ENCODE measurements at regions not wholly inside any gene's neighbourhood (a gene's known extent, or its start where the extent isn't known, plus 50 kb on each side); places are given as distances from the start of the nearest gene placed in this dataset.

DNA sequence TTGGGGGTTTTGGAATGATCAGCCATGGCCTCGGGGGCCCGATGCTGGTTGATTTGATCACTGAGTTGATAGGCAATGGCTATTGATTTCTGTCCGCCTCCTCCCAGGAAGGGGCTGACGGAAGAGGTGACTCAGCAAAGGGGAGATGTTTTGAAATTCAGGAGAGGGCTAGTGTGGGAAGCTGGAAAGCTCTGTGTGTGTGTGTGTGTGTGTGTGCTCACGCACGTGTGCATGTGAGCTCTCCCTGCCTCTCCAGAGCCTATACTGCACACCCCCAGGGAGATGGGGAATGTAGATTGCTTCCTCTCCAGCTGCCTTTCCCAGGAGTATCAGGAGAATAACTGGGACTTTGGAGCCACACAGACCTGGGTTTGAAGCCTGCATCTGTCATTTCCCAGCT, 184.9 kb upstream of the MYL2 start:
- H3K27me3 Mint-ChIP-seq, result peaks cover 8% of the 10 kb centered on the region
- H3K4me1 Mint-ChIP-seq (ENCODE audit: unreplicated experiment), result no peaks in the 10 kb centered on the region
- no peak overlapping the region for H3K27ac Mint-ChIP-seq
- TF ChIP-seq CTCF (conservative IDR thresholded peaks at IDR 0.05), result no peak
- no peak overlapping the region for H3K4me3 Mint-ChIP-seq
- no peaks in the 10 kb centered on the region for H3K36me3 Mint-ChIP-seq
- H3K9me3 Mint-ChIP-seq, result peaks cover 7% of the 10 kb centered on the region
- DNase-seq (ENCODE audit: extremely low spot score, unreplicated experiment), result no peak

GRCh38 chr12:111103583-111103982, 183.2 kb upstream of the MYL2 start:
- no peaks in the 10 kb centered on the region for H3K4me1 Mint-ChIP-seq (ENCODE audit: unreplicated experiment)
- no peak for DNase-seq (ENCODE audit: extremely low spot score, unreplicated experiment)
- H3K36me3 Mint-ChIP-seq, result no peaks in the 10 kb centered on the region
- H3K4me3 Mint-ChIP-seq, result no peak overlapping the region
- H3K27ac Mint-ChIP-seq, result no peak overlapping the region
- H3K9me3 Mint-ChIP-seq, result peaks cover 7% of the 10 kb centered on the region
- TF ChIP-seq CTCF (conservative IDR thresholded peaks at IDR 0.05), result no peak
- H3K27me3 Mint-ChIP-seq, result peaks cover 8% of the 10 kb centered on the region

DNA sequence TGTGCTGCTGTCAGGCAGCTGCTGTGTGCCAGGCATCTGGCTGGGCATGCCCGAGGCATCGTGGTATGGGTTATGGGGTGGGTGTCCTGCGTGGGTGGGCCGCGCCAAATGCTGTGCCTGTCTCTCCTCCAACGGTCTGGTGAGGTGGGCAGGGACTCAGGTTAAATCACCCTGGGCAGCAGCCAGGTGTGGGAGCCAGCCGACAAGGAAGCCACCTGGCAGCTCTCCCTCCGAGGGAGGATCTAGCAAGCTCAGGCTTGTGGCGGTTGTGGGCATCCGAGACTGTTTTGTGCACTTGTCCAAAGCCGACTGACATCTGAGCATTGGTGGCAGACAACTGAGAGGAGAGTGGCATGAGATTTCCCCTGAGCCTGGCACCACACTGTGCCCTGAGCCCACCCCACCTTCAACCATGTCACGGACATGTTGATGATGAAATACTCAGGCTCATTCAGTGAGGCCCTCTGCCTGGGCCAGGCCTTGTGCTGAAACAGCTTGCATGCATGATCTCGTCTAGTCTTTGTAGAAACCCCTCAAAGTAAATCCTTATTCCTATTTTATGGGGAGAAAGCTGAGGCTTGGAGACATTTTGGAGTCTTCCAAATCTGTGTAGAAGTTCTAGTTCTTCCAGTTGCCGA, 181.8 kb upstream of the MYL2 start:
- Mint-ChIP-seq H3K36me3 (no peaks in the 10 kb centered on the region), H3K4me1 (ENCODE audit: unreplicated experiment) (no peaks in the 10 kb centered on the region), H3K27me3 (peaks cover 8% of the 10 kb centered on the region), H3K4me3 (no peak overlapping the region), H3K9me3 (peaks cover under 1% of the 10 kb centered on the region), H3K27ac (no peak overlapping the region)
- no peak for TF ChIP-seq CTCF (conservative IDR thresholded peaks at IDR 0.05)
- no peak for DNase-seq (ENCODE audit: extremely low spot score, unreplicated experiment)

GRCh38 chr12:111101003-111101402, 180.6 kb upstream of the MYL2 start:
- H3K27ac Mint-ChIP-seq, result no peak overlapping the region
- H3K9me3 Mint-ChIP-seq, result no peaks in the 10 kb centered on the region
- no peak for TF ChIP-seq CTCF (conservative IDR thresholded peaks at IDR 0.05)
- no peak for DNase-seq (ENCODE audit: extremely low spot score, unreplicated experiment)
- H3K36me3 Mint-ChIP-seq, result no peaks in the 10 kb centered on the region
- peaks cover 8% of the 10 kb centered on the region for H3K27me3 Mint-ChIP-seq
- no peak overlapping the region for H3K4me3 Mint-ChIP-seq
- H3K4me1 Mint-ChIP-seq (ENCODE audit: unreplicated experiment), result no peaks in the 10 kb centered on the region

GRCh38 chr12:111100554-111100953, 180.2 kb upstream of the MYL2 start:
- H3K4me3 Mint-ChIP-seq, result no peak overlapping the region
- H3K27me3 Mint-ChIP-seq, result peaks cover 8% of the 10 kb centered on the region
- DNase-seq (ENCODE audit: extremely low spot score, unreplicated experiment), result no peak
- H3K36me3 Mint-ChIP-seq, result no peaks in the 10 kb centered on the region
- H3K27ac Mint-ChIP-seq, result no peak overlapping the region
- H3K9me3 Mint-ChIP-seq, result no peaks in the 10 kb centered on the region
- H3K4me1 Mint-ChIP-seq (ENCODE audit: unreplicated experiment), result no peaks in the 10 kb centered on the region
- no peak for TF ChIP-seq CTCF (conservative IDR thresholded peaks at IDR 0.05)

GRCh38 chr12:111100003-111100402, 179.6 kb upstream of the MYL2 start:
- no peaks in the 10 kb centered on the region for H3K9me3 Mint-ChIP-seq
- peaks cover 8% of the 10 kb centered on the region for H3K27me3 Mint-ChIP-seq
- no peak overlapping the region for H3K27ac Mint-ChIP-seq
- H3K36me3 Mint-ChIP-seq, result no peaks in the 10 kb centered on the region
- no peak overlapping the region for H3K4me3 Mint-ChIP-seq
- no peak for TF ChIP-seq CTCF (conservative IDR thresholded peaks at IDR 0.05)
- H3K4me1 Mint-ChIP-seq (ENCODE audit: unreplicated experiment), result no peaks in the 10 kb centered on the region
- no peak for DNase-seq (ENCODE audit: extremely low spot score, unreplicated experiment)

Data from type B pancreatic cell (in vitro differentiated cells).